ENCODE measurements at regions not wholly inside any gene's neighbourhood (a gene's known extent, or its start where the extent isn't known, plus 50 kb on each side); places are given as distances from the start of the nearest gene placed in this dataset.

DNA sequence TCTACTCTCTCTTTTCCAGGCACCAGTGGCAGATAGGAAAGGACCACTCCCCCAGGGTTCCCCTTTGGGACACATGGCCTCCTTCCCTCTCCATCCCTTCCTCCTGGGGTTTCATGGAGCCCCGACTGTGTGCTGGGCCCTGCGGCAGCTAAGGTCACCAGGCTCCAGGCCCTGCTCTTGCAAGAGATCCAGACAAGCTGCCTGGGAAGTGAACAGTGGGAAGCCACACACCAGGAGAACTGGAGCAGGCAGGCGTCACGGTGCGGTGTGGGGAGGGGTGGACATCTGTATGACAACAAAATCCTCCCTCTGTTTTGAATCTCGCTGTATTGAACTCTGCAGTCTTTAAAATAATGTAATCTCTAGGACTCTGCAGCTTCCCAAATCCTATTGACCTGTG lies 330.1 kb downstream of the UQCRFS1 start:
- ChIA-PET CTCF (interaction anchor here (0.6 to 13.5 kb wide), 5 partner anchors 30 to 249 kb away, joined by 3 to 263 read pairs (median 4); no protein-coding TSS in a partner anchor), POLR2A (no interaction called here)
- H3K4me1 ChIP-seq (ENCODE audit: control insufficient read depth, insufficient read depth, low read length) = peaks cover 4% of the 10 kb centered on the region; the same call in 1 of the 2 replicates

DNA sequence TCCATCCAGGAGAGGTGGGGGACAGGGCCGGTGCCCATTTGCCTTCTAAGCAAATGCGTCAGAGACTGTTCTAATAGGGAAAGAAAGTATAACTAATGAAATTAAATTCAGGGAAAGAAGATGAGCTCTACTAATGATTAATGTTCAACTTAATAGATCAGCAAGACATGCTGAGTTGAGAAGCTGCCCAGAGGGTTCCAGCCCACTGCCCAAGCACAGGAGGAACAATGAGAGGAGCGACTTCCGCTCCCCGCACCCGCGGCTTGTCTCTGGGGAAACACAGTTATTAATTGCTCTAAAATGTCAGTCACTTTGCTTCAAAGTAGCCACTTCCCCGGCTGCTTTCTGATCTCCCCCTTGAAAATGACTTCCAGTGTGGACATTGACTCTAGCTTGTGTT lies 331.3 kb downstream of the UQCRFS1 start:
- Histone ChIP-seq H3K27ac (ENCODE audit: extremely low read depth, low read depth, low read length) (no peak overlapping the region), H3K9me3 (ENCODE audit: control insufficient read depth, insufficient read depth, low read depth, low read length) (no peaks in the 10 kb centered on the region), H3K36me3 (ENCODE audit: control insufficient read depth in 2 of 2, insufficient read depth in 1 of 2, low read length in 2 of 2) (no peaks in the 10 kb centered on the region), H3K4me3 (ENCODE audit: low read depth, low read length) (no peak overlapping the region), H3K4me1 (ENCODE audit: control insufficient read depth, insufficient read depth, low read length) (peaks cover 4% of the 10 kb centered on the region; the same call in 1 of the 2 replicates)
- CTCF ChIA-PET = interaction anchor here (0.6 to 13.5 kb wide), 7 partner anchors 15 to 1109 kb away, joined by 3 to 263 read pairs (median 3); no protein-coding TSS in a partner anchor
- POLR2A ChIA-PET = no interaction called here
- no peak for TF ChIP-seq ZNF239 (tag by site-specific recombination; IDR thresholded peaks at IDR 0.05)
- no peak for TF ChIP-seq KLF9 (tag by site-specific recombination; IDR thresholded peaks at IDR 0.05; ENCODE audit: low read depth)
- no peak for TF ChIP-seq SP2 (tag by site-specific recombination; IDR thresholded peaks at IDR 0.05)
- no peak for TF ChIP-seq ZNF175 (tag by site-specific recombination; IDR thresholded peaks at IDR 0.05)
- TF ChIP-seq ZSCAN16 (tag by site-specific recombination; IDR thresholded peaks at IDR 0.05) = no peak
- no peak for TF ChIP-seq GLIS1 (tag by site-specific recombination; IDR thresholded peaks at IDR 0.05)
- no peak for TF ChIP-seq ZNF747 (tag by site-specific recombination; IDR thresholded peaks at IDR 0.05)
- no peak for TF ChIP-seq ZNF701 (tag by site-specific recombination; IDR thresholded peaks at IDR 0.05)
- TF ChIP-seq ZNF623 (tag by site-specific recombination; IDR thresholded peaks at IDR 0.05) = no peak
- TF ChIP-seq ZFHX2 (tag by site-specific recombination; conservative IDR thresholded peaks at IDR 0.05) = no peak
- no peak for TF ChIP-seq ZNF157 (tag by site-specific recombination; IDR thresholded peaks at IDR 0.05)
- TF ChIP-seq, protein P1, sequence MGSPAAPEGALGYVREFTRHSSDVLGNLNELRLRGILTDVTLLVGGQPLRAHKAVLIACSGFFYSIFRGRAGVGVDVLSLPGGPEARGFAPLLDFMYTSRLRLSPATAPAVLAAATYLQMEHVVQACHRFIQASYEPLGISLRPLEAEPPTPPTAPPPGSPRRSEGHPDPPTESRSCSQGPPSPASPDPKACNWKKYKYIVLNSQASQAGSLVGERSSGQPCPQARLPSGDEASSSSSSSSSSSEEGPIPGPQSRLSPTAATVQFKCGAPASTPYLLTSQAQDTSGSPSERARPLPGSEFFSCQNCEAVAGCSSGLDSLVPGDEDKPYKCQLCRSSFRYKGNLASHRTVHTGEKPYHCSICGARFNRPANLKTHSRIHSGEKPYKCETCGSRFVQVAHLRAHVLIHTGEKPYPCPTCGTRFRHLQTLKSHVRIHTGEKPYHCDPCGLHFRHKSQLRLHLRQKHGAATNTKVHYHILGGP (tag by site-specific recombination; IDR thresholded peaks at IDR 0.05) = no peak

More for the DNA sequence above, 330.1 kb downstream of the UQCRFS1 start:
- TF ChIP-seq SCRT2 (tag by site-specific recombination; IDR thresholded peaks at IDR 0.05) = no peak
- peak; percentile 73 for TF ChIP-seq ZIC2 (tag by site-specific recombination; IDR thresholded peaks at IDR 0.05)
- Histone ChIP-seq H3K4me3 (ENCODE audit: low read depth, low read length) (no peak overlapping the region), H3K27ac (ENCODE audit: extremely low read depth, low read depth, low read length) (no peak overlapping the region), H3K9me3 (ENCODE audit: control insufficient read depth, insufficient read depth, low read depth, low read length) (no peaks in the 10 kb centered on the region), H3K36me3 (ENCODE audit: control insufficient read depth in 2 of 2, insufficient read depth in 1 of 2, low read length in 2 of 2) (no peaks in the 10 kb centered on the region)

DNA sequence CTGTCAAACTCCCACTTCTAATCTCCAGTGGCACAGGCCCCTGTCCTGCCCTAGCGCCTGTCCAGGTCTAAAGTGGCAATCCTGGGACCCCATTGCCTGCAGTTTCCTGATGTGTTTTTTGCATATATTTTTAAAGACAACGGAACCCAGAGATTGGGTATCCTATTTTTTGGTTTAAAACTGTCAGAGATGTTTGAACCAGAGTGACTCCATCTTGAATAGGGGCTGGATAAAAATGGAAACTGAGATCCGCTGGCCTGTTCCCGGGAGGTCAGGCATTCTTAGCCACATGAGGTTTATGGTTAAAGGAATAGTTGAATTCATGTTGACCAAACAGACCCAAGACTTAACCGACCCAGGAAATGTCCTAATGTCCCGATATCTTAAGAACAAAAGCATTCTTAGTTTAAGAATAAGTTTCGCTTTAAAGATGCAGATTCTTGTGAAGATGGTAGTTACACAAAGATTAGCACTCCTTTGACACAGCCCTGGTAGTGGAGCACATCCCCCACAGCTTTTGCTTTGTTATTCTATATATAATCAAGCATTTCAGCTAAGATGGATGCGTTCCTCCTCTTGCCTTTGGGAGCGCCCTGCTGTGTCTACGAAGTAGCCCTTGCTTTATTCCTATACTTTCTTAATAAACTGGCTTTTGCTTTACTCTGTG lies 332.1 kb downstream of the UQCRFS1 start:
- TF ChIP-seq ZBTB21 (tag by site-specific recombination; IDR thresholded peaks at IDR 0.05) (no peak), ZNF221 (tag by site-specific recombination; IDR thresholded peaks at IDR 0.05; ENCODE audit: borderline replicate concordance) (no peak), ZNF548 (tag by site-specific recombination; IDR thresholded peaks at IDR 0.05) (no peak), ZNF433 (tag by site-specific recombination; IDR thresholded peaks at IDR 0.05; ENCODE audit: low read depth) (no peak), ZXDB (tag by site-specific recombination; IDR thresholded peaks at IDR 0.05) (no peak), ZFP3 (tag by site-specific recombination; IDR thresholded peaks at IDR 0.05; ENCODE audit: low read depth) (no peak), ZNF747 (tag by site-specific recombination; IDR thresholded peaks at IDR 0.05) (no peak), ZBTB7A (tag by site-specific recombination; IDR thresholded peaks at IDR 0.05; ENCODE audit: low read depth) (no peak), KLF9 (tag by site-specific recombination; IDR thresholded peaks at IDR 0.05; ENCODE audit: low read depth) (no peak)
- H3K4me1 ChIP-seq (ENCODE audit: control insufficient read depth, insufficient read depth, low read length) = peaks cover 4% of the 10 kb centered on the region; the same call in 1 of the 2 replicates
- CTCF ChIA-PET = interaction anchor here (0.7 to 13.5 kb wide), 6 partner anchors 13 to 908 kb away, joined by 3 to 263 read pairs (median 20); no protein-coding TSS in a partner anchor
- H3K36me3 ChIP-seq (ENCODE audit: control insufficient read depth in 2 of 2, insufficient read depth in 1 of 2, low read length in 2 of 2) = no peaks in the 10 kb centered on the region
- no peaks in the 10 kb centered on the region for H3K9me3 ChIP-seq (ENCODE audit: control insufficient read depth, insufficient read depth, low read depth, low read length)
- H3K4me3 ChIP-seq (ENCODE audit: low read depth, low read length) = no peak overlapping the region
- no peak overlapping the region for H3K27ac ChIP-seq (ENCODE audit: extremely low read depth, low read depth, low read length)
- POLR2A ChIA-PET = no interaction called here
